B cell (primary cell): ENCODE measurements at regions not wholly inside any gene's neighbourhood (a gene's known extent, or its start where the extent isn't known, plus 50 kb on each side); places are given as distances from the start of the nearest gene placed in this dataset.

Experiments
- CTCF ChIP-seq: fragments of 200-600 bp; IDR thresholded peaks from one replicate; pipeline ENCODE4 v1.8.0; 2022; ENCODE audit warnings: antibody characterized with exemption, mild to moderate bottlenecking
- EZH2 ChIP-seq: IDR thresholded peaks from 2 replicates; pipeline ENCODE4 v1.6.1; 2012; ENCODE audit warnings: borderline replicate concordance, low read depth, mild to moderate bottlenecking, moderate library complexity, low read length; ENCODE audit not compliant: insufficient read depth, poor library complexity, severe bottlenecking

DNA sequence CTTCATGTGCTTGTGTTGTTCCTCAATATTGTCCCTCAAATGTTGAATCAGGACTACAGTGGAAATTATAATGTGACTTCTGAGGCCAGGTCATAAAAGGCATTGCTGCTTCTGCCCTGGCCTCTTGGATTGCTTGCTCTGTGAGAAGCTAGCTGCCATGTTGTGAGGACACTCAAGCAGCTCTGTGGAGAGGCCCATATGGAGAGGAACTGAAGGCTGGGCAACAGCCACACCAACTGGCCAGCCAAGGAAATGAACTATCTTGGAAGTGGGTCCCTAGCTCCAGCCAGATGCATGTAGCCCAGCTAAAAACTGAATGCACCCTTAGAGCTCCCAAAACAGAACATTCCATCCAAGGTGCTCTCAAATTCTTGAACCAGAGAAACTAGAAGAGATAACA lies 282.6 kb downstream of the BMP7 start:
- TF ChIP-seq EZH2, result no peak
- no peak for TF ChIP-seq CTCF
